ENCODE measurements at regions not wholly inside any gene's neighbourhood (a gene's known extent, or its start where the extent isn't known, plus 50 kb on each side); places are given as distances from the start of the nearest gene placed in this dataset.
"Not testable (repeated sequence)": the region's sequence is repeated elsewhere in the genome, so short reads cannot be mapped to it uniquely, and the experiment has no call there.

GRCh38 chr21:14015841-14016240 is 194.9 kb downstream of the LIPI start:
- TF ChIP-seq POLR2A (IDR thresholded peaks at IDR 0.05; ENCODE audit: low read depth, low read length); TAF1 (IDR thresholded peaks at IDR 0.05; ENCODE audit: borderline replicate concordance, low read depth, low read length): not testable (repeated sequence)
